OCI-LY7 (cell line): ENCODE measurements at regions not wholly inside any gene's neighbourhood (a gene's known extent, or its start where the extent isn't known, plus 50 kb on each side); places are given as distances from the start of the nearest gene placed in this dataset.

Experiments
- CTCF ChIP-seq: fragments of 200-600 bp; sonication (generic); conservative IDR thresholded peaks from 2 replicates; pipeline ENCODE4 v1.5.1; 2014; ENCODE audit warnings: mild to moderate bottlenecking, antibody characterized with exemption, low read length, moderate library complexity, mixed read lengths
- EZH2phosphoT487 ChIP-seq: fragments of 200-600 bp; sonication (generic); IDR thresholded peaks from 2 replicates; pipeline ENCODE4 v1.6.1; 2018; ENCODE audit warnings: low read depth, borderline replicate concordance, mild to moderate bottlenecking, mixed run types, antibody characterized with exemption, low read length, moderate library complexity, mixed read lengths

- TF ChIP-seq CTCF (no peak), EZH2phosphoT487 (no peak)
Measured at GRCh38 chr21:28473530-28474220, 519.0 kb downstream of the LTN1 start.
